Right lobe of liver (tissue), 6 donors: ENCODE measurements at regions not wholly inside any gene's neighbourhood (a gene's known extent, or its start where the extent isn't known, plus 50 kb on each side); places are given as distances from the start of the nearest gene placed in this dataset.

ENCODE experiments used
- ATAC-seq, 4 donors: fragments of 200-7000 bp; cut with Tn5 transposase; one replicate each; pipeline ENCODE4 v1.9.1; 2020; ENCODE audit warnings: mild to moderate bottlenecking in 4 of 4, moderate library complexity in 4 of 4
- DNase-seq, 3 donors: peaks; one replicate each; pipeline ENCODE4 v3.0.0-alpha.2; 2020
- H3K27ac ChIP-seq, 3 donors: fragments of 200-600 bp; one replicate each; pipeline ENCODE4 v1.8.0; 2022
- H3K27me3 ChIP-seq, 2 donors: fragments of 200-600 bp; one replicate each; pipeline ENCODE4 v1.8.0; 2022
- H3K36me3 ChIP-seq, 4 donors: fragments of 200-600 bp; sonication (generic) in 1 of 4; one replicate each; pipeline versions ENCODE4 v1.5.1 to v1.8.0; 2017 to 2022; ENCODE audit warnings: control low read depth in 1 of 4
- H3K4me1 ChIP-seq, 4 donors: fragments of 200-600 bp; sonication (generic) in 1 of 4; one replicate each; pipeline versions ENCODE4 v1.5.1 to v1.8.0; 2017 to 2022; ENCODE audit warnings: control low read depth in 1 of 4
- H3K4me3 ChIP-seq, 3 donors: fragments of 200-600 bp; one replicate each; pipeline ENCODE4 v1.8.0; 2022
- H3K9me3 ChIP-seq, 4 donors: fragments of 200-600 bp; sonication (generic) in 1 of 4; one replicate each; pipeline versions ENCODE4 v1.5.1 to v1.8.0; 2017 to 2022; ENCODE audit warnings: control low read depth in 1 of 4
- POLR2A ChIP-seq: fragments of 450-650 bp; IDR thresholded peaks from one replicate; pipeline ENCODE4 v1.6.1; 2017; ENCODE audit warnings: antibody characterized with exemption, mild to moderate bottlenecking
- WGBS: methylation state at CpG from one replicate; pipeline ENCODE4 v1.1.6; 2018; ENCODE audit warnings: low coverage, low lambda C conversion rate; ENCODE audit not compliant: insufficient coverage; ENCODE audit errors: missing lambda C conversion rate; 5-methylcytosine and 5-hydroxymethylcytosine counted together
- intact Hi-C, 2 donors: fragments of 100-400 bp; cut with DNase I; formaldehyde crosslinking; loops; one replicate each; pipeline versions ENCODE4 v1.11.2 to v1.14.1; 2022
- TF ChIP-seq, protein P1 (sequence below), 4 donors: fragments of 200-600 bp in 3 of 4; fragments of 450-650 bp in 1 of 4; IDR thresholded peaks; one replicate each; pipeline versions ENCODE4 v1.5.1 to v1.8.0; 2016 to 2022; ENCODE audit warnings: antibody characterized with exemption in 4 of 4, mild to moderate bottlenecking in 2 of 4
- donor health status: DM: no; HTN: yes; CAD: no.
- donor health status: DM: no; HTN: no; CAD: no.
- donor health status: DM: no; HTN: no; CAD: no.
- donor health status: DM: no; HTN: yes; CAD: no.
- donor health status: DM: no; HTN: yes; CAD: no.

DNA sequence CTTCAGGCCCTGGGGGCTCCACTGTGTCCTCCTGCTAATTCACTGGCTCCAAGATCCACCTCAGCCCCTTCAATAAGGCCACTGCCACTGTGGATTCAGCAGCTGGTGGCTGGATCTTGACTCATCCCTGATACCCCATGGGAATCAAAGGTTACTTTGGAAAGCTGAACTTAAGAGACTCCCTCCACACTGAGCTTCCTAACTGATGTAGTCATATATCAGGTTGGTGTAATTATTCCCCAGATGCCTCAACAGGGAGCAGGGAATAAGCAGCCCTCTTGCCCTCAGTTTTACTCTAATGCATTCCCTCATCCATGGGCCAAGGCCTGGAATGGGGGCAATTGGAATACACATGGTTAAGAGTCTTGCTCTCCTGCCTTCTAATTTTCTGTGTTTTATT lies 164.6 kb downstream of the FASLG start:
- ATAC-seq (no peak), DNase-seq (no peak)
- Histone ChIP-seq H3K36me3 (no peaks in the 10 kb centered on the region), H3K9me3 (no peaks in the 10 kb centered on the region), H3K27me3 (no peaks in the 10 kb centered on the region), H3K4me3 (no peak overlapping the region), H3K4me1 (no peaks in the 10 kb centered on the region), H3K27ac (no peak overlapping the region)
- TF ChIP-seq, protein P1, sequence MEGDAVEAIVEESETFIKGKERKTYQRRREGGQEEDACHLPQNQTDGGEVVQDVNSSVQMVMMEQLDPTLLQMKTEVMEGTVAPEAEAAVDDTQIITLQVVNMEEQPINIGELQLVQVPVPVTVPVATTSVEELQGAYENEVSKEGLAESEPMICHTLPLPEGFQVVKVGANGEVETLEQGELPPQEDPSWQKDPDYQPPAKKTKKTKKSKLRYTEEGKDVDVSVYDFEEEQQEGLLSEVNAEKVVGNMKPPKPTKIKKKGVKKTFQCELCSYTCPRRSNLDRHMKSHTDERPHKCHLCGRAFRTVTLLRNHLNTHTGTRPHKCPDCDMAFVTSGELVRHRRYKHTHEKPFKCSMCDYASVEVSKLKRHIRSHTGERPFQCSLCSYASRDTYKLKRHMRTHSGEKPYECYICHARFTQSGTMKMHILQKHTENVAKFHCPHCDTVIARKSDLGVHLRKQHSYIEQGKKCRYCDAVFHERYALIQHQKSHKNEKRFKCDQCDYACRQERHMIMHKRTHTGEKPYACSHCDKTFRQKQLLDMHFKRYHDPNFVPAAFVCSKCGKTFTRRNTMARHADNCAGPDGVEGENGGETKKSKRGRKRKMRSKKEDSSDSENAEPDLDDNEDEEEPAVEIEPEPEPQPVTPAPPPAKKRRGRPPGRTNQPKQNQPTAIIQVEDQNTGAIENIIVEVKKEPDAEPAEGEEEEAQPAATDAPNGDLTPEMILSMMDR (IDR thresholded peaks at IDR 0.05): no peak
- no peak for TF ChIP-seq POLR2A
- intact Hi-C loops: loop anchor here (10.0 kb wide), 1 partner anchor 381 kb away; the partner anchor contains the start of gene TNFSF4 (in 2 of the 2)

DNA sequence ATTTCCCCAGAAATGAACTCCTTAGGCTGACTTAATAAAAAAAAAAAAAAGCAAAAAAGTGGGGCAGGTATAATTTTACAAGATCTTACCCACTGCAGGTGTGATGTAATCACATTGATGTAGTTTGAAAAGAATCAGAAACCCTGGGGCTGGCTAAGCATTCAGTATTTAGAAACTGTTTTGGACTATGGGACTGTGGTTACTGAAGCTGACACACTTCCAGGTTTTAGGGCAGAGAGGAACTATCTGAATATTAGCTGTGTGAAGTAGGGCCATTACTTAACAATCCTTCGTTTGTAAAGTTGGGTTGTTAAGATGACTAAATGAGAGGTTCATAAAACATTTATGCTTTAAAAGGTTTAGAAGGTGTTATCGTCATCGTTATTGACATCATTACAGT lies 165.3 kb downstream of the FASLG start:
- intact Hi-C loops: loop anchor here (10.0 kb wide), 1 partner anchor 381 kb away; the partner anchor contains the start of gene TNFSF4 (in 2 of the 2)
- peak in 2 of 4 donors; percentile 20 to 29 for ATAC-seq
- WGBS: 55% methylated on average over 3 of the region's 3 CpGs

DNA sequence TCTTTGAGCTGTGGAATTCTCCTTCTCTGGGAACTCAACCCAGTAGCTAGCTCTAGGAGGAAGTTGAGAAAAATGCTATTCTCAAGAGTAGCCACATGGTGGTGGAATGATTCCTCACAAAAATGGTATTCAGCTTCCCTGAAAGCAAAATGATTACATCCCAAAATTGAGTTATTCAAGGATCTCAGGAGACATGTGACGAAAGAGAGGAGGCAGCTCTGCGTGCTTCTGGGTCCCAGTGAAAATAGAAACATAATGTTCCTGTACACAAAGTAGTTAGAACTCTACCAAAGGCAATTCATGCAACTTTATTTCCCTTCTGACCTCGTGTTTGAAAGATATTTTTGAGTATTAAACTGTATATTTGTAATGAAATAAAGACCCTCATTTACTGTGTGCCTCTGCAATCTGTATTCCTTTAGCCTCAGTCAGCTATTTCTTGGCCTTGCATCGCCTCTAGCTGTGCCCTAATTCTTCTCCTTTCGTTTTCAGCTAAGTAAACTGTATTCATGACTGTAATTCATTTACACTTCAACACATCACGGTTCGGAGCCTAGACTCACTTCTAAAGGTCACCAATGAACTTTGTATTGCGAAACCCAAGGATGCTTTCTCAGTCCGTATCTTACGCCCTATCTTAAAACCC lies 167.3 kb downstream of the FASLG start:
- H3K9me3 ChIP-seq: no peaks in the 10 kb centered on the region
- no peaks in the 10 kb centered on the region for H3K4me1 ChIP-seq
- H3K36me3 ChIP-seq: no peaks in the 10 kb centered on the region
- WGBS: 13% methylated on average over 10 of the region's 10 CpGs
- peak overlapping the region in 1 of 3 donors; percentile 3 for H3K4me3 ChIP-seq
- H3K27me3 ChIP-seq: no peaks in the 10 kb centered on the region
- intact Hi-C loops: loop anchor here (10.0 kb wide), 1 partner anchor 379 kb away; the partner anchor contains the start of gene TNFSF4 (in 2 of the 2)
- TF ChIP-seq POLR2A: no peak
- TF ChIP-seq, protein P1 (IDR thresholded peaks at IDR 0.05): peak; percentile 48 to 81 (median 62)
- peak overlapping the region in 1 of 3 donors; percentile 10 for H3K27ac ChIP-seq
- DNase-seq (no peak), ATAC-seq (peak; percentile 90 to 92 (median 91))

More for the DNA sequence above, 165.3 kb downstream of the FASLG start:
- Histone ChIP-seq H3K4me1 (no peaks in the 10 kb centered on the region), H3K9me3 (no peaks in the 10 kb centered on the region), H3K4me3 (no peak overlapping the region), H3K27me3 (no peaks in the 10 kb centered on the region), H3K27ac (no peak overlapping the region), H3K36me3 (no peaks in the 10 kb centered on the region)
- no peak for TF ChIP-seq POLR2A
- TF ChIP-seq, protein P1 (IDR thresholded peaks at IDR 0.05): no peak
- DNase-seq: no peak

DNA sequence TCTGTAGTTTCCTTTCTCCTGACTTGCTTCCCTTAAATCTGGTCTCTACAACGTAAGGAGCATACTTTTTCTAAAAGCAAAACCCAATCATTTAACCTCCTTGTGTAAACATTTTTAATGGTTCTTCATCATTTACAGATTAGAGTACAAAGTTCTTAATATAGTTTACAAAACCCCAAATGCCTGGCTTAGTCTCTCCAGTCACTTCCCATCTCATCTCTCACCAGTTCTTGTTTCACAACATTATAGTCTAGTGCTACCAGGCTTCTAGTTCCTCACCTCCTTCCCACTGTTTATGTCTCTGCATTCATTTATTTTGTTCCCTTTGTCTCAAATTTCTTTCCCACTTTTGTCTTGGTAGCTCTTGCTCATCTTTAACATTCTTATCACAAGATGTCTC lies 168.4 kb downstream of the FASLG start:
- DNase-seq (no peak), ATAC-seq (peak in 2 of 4 donors; percentile 23)
- no peaks in the 10 kb centered on the region for H3K27me3 ChIP-seq
- 60% methylated on average over 1 of the region's 1 CpG for WGBS
- no peak overlapping the region for H3K4me3 ChIP-seq
- intact Hi-C loops: loop anchor here (10.0 kb wide), 1 partner anchor 378 kb away; the partner anchor contains the start of gene TNFSF4 (in 2 of the 2)
- H3K27ac ChIP-seq: no peak overlapping the region
- H3K4me1 ChIP-seq: no peaks in the 10 kb centered on the region
- H3K9me3 ChIP-seq: no peaks in the 10 kb centered on the region
- no peaks in the 10 kb centered on the region for H3K36me3 ChIP-seq
- no peak for TF ChIP-seq POLR2A
- TF ChIP-seq, protein P1 (IDR thresholded peaks at IDR 0.05): no peak
